ENCODE measurements at regions not wholly inside any gene's neighbourhood (a gene's known extent, or its start where the extent isn't known, plus 50 kb on each side); places are given as distances from the start of the nearest gene placed in this dataset.

- no peak for DNase-seq
These were observed 75.0 kb downstream of the PTPDC1 start for GRCh38 chr9:94159069-94159939.

GRCh38 chr9:94160594-94161501 lies 76.6 kb downstream of the PTPDC1 start:
- DNase-seq, result no peak

GRCh38 chr9:94161673-94162072 lies 77.4 kb downstream of the PTPDC1 start:
- no peak for DNase-seq

DNA sequence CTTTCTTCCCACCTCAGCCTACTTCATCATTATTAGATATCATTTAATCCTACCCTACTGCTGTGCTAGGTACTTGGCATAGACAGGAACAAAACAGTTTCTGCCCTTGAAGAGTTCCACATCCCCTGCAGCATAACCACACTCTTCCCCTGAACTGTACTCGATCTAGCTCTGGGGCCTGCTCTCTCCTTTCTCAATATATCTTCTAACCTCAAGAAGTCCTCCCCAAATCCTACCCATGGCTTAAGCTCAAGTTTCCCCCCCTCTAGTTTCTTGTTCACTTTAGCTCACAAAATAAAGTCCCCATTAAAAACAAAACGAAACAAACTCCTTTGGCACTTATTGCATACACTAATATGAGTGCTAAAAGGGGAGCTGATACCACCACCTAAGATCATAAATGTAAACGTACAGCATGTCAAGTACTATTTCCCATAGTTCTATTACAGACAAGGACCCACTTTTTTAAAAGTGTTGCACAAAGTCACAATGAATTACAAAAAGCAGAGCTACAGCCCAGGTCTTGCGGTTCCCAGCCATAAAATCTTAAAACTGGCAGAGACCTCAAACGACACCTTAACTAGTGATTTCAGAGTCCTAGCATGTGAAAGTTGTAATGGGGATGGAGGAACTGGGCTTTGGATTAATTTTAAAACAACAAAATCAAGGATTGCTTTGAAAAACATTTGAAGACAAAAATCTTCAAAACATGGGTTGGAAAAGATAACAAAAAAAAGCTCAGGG lies 80.7 kb downstream of the PTPDC1 start:
- no peak for DNase-seq

DNA sequence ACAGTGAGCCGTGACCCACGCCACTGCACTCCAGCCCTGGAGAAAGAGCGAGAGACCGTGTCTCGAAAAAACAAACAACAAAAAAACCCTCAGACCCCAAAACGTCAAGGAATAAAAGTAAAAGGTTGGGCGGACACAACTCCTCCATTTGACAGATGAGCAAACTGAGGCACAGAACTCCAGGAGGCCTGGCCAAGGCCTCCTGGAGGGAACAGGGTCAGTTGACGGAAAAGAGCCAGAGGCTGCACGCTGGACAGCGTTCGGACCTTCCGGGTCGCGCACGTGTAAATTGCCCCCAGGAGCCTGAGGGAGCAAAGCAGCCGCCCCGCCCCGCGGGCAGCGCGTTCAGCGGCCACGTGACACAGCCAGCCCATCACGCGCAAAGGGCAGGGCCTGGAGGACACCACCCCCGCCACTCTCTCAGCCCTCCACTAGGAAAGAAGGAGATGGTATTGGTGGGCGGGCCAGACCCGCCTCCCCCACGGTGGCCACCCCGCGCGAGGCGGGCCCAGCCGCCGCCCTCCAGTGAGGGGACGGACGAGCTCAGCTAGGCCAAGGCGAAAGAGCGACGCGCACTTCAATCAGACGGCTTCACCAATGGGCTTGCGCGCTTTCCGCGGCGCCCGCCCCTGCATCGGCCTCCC lies 81.5 kb downstream of the PTPDC1 start:
- DNase-seq, result peak; percentile 99 to 100 (median 99)

DNA sequence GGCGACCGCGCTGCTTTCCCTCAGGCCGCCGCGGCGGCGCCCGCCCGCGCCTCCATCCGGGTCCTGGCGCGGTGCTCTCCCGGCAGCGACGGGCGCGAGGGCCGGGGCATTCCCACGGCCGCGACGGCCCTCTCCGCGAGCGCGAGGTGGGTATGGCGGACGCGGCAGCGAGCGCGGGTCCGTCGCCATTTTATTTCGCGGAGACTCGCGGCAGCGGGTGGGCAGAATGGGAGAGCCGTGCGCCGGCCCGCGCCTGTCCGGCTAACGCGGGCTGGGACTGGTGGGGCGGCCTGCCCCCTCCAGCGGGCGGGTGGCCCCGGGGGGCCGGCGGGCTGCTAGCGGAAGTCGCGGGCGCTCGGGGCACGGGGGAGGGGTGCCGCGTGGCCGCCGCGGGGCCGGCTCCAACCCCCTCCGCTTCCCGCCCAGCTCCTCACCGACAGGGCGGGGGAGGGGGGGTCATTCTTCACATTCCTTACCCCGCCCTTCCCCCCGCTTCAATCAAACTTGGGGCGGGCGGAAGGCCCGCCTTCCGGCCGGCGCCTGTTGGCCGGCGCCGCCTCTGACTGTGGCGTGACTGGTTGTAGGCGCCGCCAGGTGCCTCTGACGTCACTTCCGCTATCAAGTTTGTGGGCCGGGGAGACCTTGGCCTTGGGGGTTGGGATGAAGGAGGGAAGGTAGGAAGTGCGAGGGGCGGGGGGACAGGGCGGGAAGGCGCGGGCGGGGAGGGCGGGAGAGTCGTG lies 82.1 kb downstream of the PTPDC1 start:
- peak; percentile 99 for DNase-seq

DNA sequence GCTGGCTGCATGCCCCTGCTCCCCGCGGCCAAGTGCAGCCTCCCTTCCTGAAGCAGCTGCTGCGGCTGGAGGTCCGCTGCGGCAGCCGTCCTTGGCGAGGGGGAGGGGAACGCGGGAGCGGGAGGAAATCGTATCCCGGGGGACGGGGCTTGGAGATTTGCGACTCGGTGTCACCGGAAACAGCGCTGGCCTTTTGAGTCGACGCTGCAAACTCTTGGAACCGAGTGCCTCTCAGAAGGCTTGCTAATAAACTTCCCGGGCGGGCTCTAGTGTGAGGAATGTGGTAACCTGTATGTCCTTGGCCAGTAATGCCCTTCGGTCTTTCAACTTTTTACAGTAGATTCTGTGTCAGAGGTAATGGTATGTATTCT lies 82.7 kb downstream of the PTPDC1 start:
- peak in 1 of 4 experiments; percentile 87 for DNase-seq

- peak in 2 of 4 experiments; percentile 39 to 55 for DNase-seq
These were observed 83.2 kb downstream of the PTPDC1 start for GRCh38 chr9:94167376-94167890.

DNA sequence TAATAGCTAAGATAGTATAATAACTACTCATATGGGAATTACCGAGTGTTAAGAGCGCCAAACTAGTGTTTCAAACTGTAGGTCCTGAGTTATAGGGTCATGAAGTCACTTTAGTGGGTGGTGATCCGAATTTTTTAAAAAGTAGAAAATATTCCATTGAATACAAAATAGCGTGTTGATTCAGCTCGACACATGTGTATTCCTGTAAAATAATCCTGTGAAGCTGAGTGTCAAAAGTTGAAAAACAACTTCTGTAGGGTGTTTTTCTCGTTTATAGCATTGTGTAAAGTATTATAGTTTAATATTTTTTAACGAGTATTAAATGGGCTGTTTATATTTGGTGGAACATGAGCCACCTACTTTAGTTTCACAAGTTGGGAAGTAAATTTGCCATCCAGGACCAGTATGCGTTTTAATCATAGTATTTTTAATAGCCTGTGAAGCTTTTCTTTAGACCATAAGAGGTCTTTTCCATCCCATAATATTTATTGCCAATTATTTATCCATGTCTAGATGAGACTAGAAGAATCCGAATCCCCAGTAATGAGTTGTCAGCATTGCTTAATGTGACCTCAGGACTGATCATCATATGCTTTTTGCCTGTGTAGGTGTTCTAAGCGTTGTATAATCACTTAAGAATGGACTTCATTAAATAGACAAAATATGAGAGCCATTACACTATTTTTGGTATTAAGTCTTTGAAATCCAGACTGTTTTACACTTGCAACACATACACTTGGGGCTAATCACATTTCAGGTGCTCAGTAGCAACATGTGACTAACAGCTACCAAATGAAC lies 84.1 kb downstream of the PTPDC1 start:
- DNase-seq, result peak in 3 of 4 experiments; percentile 21 to 67 (median 57)

GRCh38 chr9:94169968-94170367 lies 85.7 kb downstream of the PTPDC1 start:
- DNase-seq, result no peak

GRCh38 chr9:94173632-94174031 lies 85.5 kb upstream of the ZNF169 start:
- DNase-seq, result no peak

- no peak for DNase-seq
These were observed 84.9 kb upstream of the ZNF169 start for GRCh38 chr9:94174164-94174563.

DNA sequence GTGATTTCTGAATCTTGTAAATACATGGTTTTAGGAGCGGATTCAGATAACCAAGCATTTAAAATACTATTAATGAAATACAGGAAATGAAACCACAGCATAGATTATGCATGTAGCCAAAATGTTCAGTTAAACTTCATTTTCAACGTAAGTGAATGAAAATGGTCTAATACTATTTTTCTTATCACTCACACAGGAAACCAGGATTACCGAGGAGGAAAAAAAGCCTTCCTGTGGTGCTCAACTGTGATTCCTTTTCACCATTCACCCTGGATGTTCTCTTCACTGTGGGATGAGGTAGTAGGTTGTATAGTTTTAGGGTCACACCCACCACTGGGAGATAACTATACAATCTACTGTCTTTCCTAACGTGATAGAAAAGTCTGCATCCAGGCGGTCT lies 83.4 kb upstream of the ZNF169 start:
- DNase-seq, result no peak

- DNase-seq, result no peak
These were observed 82.5 kb upstream of the ZNF169 start for GRCh38 chr9:94176608-94177007.

DNA sequence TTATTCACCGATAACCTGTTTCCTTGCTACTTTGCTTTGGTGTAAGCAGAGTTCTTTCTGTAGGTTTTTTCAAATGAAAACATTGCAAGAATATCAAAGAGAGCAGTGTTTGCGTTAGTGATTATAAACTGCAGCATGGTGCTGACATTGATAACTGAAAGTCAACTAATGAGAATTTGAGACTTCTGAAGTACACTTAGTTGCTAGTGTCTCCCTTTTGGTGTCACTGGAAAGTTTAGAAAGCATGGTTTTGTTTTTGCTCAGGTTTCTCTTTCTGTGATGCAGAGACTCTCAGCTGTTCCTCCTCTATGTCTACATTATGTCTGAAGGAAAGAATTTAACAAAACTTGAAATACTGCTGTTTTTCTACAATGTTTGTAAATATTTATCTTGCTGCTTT lies 80.2 kb upstream of the ZNF169 start:
- DNase-seq, result no peak

- no peak for DNase-seq
These were observed 77.5 kb upstream of the ZNF169 start for GRCh38 chr9:94181408-94182181.

DNA sequence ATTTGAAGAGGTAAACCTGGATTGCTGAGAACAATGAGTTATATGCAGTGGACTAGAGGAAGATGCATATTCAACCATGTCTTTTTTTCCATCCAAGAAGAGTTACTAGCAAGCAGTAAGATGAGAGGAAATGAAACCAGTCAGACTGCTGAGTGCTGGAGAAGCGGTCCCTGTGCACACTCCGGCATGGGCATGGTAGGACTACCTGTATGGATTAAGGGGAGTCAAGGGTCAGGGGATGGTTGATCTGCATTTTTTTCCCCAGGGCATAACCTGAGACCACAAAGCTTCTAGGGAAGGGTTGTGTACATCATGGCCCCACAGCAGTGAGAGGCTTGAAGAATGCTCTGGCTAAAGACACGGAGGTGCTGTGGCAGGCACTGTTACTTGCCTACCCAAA lies 76.6 kb upstream of the ZNF169 start:
- DNase-seq, result peak in 1 of 4 experiments; percentile 24

- DNase-seq, result no peak
These were observed 75.7 kb upstream of the ZNF169 start for GRCh38 chr9:94183240-94183999.

DNA sequence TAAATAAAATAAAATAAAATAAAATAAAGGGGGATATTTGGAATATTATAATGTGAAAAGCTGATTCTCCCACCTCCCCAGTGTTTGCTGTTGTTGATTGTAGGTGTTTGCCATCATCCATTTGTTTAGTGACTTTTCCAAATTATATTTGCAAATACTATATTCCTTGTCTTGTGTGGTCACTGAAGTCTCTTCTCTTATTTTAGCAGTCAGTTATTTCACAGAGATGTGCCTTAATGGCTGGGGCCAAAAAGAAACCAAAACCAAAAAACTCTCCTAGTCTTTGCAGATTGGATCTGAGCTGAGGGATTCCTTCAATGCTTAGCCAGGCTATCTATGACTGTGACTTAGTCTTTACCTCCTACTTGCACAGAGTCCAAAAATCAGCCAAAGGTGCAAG lies 70.9 kb upstream of the ZNF169 start:
- DNase-seq, result no peak
